NCI-H1417 (cell line): ENCODE measurements at regions not wholly inside any gene's neighbourhood (a gene's known extent, or its start where the extent isn't known, plus 50 kb on each side); places are given as distances from the start of the nearest gene placed in this dataset.

Experiments used
- DNase-seq, 3 experiments: peaks; one replicate each; lab custom pipeline; 2025; lab: John Stamatoyannopoulos, UW

GRCh38 chr11:91243630-91244029, 981.0 kb upstream of the FAT3 start:
- no peak for DNase-seq

GRCh38 chr11:91243051-91243450, 981.6 kb upstream of the FAT3 start:
- no peak for DNase-seq

- no peak for DNase-seq
Observed at GRCh38 chr11:91241226-91241625, 983.4 kb upstream of the FAT3 start.

GRCh38 chr11:91239359-91239758, 985.3 kb upstream of the FAT3 start:
- no peak for DNase-seq

GRCh38 chr11:91231226-91231625, 993.4 kb upstream of the FAT3 start:
- no peak for DNase-seq

GRCh38 chr11:91230647-91231046, 994.0 kb upstream of the FAT3 start:
- DNase-seq: peak in 1 of 3 experiments; percentile 42

GRCh38 chr11:91222830-91223229, 1000.0 kb upstream of the CHORDC1 start:
- DNase-seq: no peak

GRCh38 chr11:91220476-91221202, 997.8 kb upstream of the CHORDC1 start:
- no peak for DNase-seq

GRCh38 chr11:91219535-91219934, 996.7 kb upstream of the CHORDC1 start:
- no peak for DNase-seq

GRCh38 chr11:91209751-91210150, 986.9 kb upstream of the CHORDC1 start:
- no peak for DNase-seq

GRCh38 chr11:91209306-91209705, 986.5 kb upstream of the CHORDC1 start:
- no peak for DNase-seq

GRCh38 chr11:91199866-91200265, 977.0 kb upstream of the CHORDC1 start:
- DNase-seq: peak in 1 of 3 experiments; percentile 27

- peak in 1 of 3 experiments; percentile 40 for DNase-seq
Observed at GRCh38 chr11:91194546-91194945, 971.7 kb upstream of the CHORDC1 start.

- DNase-seq: no peak
Observed at GRCh38 chr11:91188484-91188883, 965.6 kb upstream of the CHORDC1 start.

- no peak for DNase-seq
Observed at GRCh38 chr11:91187314-91187713, 964.5 kb upstream of the CHORDC1 start.

GRCh38 chr11:91178366-91178765, 955.5 kb upstream of the CHORDC1 start:
- DNase-seq: no peak

GRCh38 chr11:91174734-91175133, 951.9 kb upstream of the CHORDC1 start:
- DNase-seq: no peak

GRCh38 chr11:91174193-91174592, 951.3 kb upstream of the CHORDC1 start:
- peak in 2 of 3 experiments; percentile 35 to 69 for DNase-seq

GRCh38 chr11:91173701-91174100, 950.9 kb upstream of the CHORDC1 start:
- DNase-seq: no peak

- DNase-seq: no peak
Observed at GRCh38 chr11:91170711-91171110, 947.9 kb upstream of the CHORDC1 start.

GRCh38 chr11:91164452-91164822, 941.6 kb upstream of the CHORDC1 start:
- DNase-seq: peak in 2 of 3 experiments; percentile 26 to 86

- DNase-seq: peak in 2 of 3 experiments; percentile 54 to 82
Observed at GRCh38 chr11:91163619-91164451, 941.0 kb upstream of the CHORDC1 start.

GRCh38 chr11:91160661-91161060, 937.8 kb upstream of the CHORDC1 start:
- DNase-seq: no peak
